HG03060 (cell line): ENCODE measurements at regions not wholly inside any gene's neighbourhood (a gene's known extent, or its start where the extent isn't known, plus 50 kb on each side); places are given as distances from the start of the nearest gene placed in this dataset.
"Not testable (repeated sequence)": the region's sequence is repeated elsewhere in the genome, so short reads cannot be mapped to it uniquely, and the experiment has no call there.

ENCODE experiments used
- ATAC-seq: cut with Tn5 transposase; IDR thresholded peaks from one replicate; pipeline ENCODE4 v1.9.1; 2021; ENCODE audit warnings: low read depth, moderate number of reproducible peaks; ENCODE audit not compliant: unreplicated experiment

GRCh38 chr2:18272148-18272494 lies 288.3 kb downstream of the RDH14 start:
- ATAC-seq = no peak

DNA sequence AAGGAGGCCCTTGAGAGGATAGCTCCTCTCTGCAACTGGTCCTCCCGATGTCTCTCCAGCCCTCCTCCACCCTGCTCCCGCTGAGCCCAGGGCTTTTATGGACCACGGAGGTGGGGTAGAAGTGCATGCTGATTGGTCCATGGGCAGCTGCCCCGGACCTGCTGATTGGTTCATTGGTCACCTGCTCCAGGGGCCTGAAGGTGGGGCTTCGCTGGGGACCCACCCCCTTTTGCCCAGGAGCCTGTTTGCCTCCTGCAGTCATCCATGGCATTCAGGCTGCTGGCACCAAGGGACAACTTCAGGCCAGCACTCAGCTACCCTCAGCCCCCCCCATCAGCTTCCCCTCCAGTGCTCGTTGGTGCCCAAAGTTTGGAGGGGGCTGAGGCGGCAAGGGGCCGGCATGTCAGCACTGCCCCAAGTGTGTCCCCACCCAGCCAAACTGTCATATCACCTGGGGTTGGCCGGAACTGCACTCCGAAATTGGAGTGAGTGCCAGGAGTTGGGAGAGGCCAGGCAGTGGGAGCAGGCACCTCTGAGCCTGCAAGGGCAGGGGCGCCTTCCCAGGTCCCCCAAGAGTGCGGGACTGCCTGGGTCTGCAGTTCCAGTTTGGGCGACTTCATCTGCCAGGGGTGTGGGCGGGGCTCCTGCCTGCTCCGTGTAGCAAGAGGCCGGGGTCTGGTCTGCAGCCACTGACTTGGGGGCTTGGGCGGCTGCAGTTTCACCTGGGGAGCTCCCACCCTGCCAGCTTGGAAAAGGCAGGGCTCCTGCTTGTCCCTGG lies 288.9 kb downstream of the RDH14 start:
- no peak for ATAC-seq

DNA sequence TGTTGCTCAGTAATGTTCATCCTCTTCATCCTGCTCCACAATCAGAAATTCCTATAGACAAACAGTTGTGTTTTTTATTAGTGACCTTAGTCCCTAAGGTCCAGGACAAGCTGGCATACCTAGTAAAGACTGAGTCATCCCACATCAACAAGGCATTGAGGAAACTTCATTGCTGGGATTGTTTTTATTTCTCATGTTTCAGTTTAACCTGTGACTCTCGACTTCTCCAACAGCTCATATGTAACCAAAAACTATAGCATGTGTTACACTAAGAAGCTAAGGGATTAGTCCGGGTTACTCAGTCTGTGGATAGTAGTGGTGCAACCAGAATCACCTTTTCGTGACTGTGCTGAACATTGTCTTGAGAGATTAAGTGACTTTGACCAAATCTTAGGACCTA lies 292.1 kb downstream of the RDH14 start:
- no peak for ATAC-seq

- no peak for ATAC-seq
Measured at GRCh38 chr2:18267501-18267900, 293.0 kb downstream of the RDH14 start.

- ATAC-seq = not testable (repeated sequence)
Measured at GRCh38 chr2:18266699-18267098, 293.8 kb downstream of the RDH14 start.

DNA sequence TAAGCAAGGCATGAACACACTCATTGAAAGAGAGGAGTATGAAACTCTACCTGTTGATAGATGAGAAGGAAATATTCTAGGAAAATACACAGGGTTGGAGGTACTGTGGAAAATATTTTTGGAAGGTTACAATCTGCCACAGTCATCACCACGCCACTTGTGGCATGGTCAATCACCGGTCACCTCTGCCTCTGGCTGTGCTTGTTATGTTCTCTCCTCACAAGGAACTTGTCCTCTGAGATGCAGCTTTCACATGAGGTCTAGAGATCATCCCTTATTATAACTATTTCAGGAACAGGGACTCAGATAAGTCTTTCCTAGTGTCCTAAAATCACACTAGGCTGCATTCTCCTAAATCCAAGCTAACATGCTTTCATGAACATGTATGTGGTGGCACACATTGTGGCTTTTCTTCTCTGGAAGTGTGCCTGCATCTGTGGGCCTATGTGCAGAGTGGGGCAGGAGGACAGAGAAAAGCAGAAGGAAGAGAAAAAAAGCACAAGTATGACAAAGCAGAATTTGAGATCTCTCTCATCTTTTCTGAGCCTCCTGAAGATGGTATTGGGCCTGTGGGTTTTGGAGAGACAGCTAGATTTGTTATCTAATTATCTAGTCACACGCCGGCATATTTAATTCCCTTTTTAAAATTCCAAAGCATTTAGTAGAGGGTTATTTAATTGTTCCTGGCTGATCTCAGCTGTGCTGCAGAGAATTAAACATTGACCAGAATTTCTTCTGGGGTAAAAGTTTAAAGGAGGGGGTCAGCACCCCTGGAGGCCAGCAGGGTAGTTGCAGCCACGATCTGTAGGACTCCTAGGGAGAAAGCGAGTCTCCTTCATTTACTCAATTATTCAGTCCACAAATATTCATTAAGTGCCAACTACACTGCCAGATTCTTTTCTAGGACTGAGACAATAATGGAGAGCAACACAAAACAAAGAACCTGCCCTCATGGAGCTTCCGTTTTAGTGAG lies 294.6 kb downstream of the RDH14 start:
- ATAC-seq = no peak

- ATAC-seq = no peak
Measured at GRCh38 chr2:18262601-18263000, 297.9 kb downstream of the RDH14 start.

DNA sequence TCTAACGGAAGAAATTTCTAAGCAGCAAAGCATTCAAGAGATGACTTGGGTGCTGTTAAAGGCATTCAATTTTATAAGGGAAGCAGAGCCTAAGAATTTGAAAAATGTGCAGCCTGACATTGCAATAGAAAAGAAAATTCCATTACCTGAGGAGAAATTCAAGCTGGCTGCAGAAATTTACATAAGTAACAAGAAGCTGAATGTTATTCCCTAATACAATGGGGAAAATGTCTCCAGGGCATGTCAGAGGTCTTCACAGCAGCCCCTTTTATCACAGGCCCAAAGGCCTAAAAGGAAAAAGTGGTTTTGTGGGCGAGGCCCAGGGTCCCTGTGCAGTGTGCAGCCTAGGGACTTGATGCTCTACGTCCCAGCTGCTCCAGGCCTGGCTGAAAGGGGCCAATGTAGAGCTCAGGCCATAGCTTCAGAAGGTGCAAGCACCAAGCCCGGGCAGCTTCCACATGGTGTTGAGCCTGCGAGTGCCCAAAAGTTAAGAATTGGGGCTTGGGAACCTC lies 306.7 kb downstream of the RDH14 start:
- ATAC-seq = no peak

- no peak for ATAC-seq
Measured at GRCh38 chr2:18251486-18251885, 309.0 kb downstream of the RDH14 start.

GRCh38 chr2:18247282-18248110 lies 313.0 kb downstream of the RDH14 start:
- ATAC-seq = no peak

DNA sequence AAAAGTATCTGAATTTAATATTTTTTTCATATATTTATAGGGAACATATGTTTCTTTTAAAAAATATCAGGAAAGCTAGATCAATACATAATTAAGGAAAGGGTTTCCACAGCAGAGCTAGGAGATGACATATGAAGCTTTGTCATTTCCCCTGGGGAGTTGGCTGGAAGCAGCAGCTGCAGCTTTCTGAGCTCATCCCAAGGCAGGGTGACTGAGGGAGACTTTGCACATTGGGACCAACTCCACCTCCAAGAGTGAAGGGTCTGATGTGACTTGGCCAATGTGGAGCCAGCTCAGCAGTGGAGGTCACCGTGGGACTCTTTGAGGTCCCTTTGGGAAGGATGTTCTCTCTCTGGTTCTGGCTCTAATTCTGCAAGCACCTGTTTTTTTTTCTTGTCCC lies 315.1 kb downstream of the RDH14 start:
- ATAC-seq = no peak

DNA sequence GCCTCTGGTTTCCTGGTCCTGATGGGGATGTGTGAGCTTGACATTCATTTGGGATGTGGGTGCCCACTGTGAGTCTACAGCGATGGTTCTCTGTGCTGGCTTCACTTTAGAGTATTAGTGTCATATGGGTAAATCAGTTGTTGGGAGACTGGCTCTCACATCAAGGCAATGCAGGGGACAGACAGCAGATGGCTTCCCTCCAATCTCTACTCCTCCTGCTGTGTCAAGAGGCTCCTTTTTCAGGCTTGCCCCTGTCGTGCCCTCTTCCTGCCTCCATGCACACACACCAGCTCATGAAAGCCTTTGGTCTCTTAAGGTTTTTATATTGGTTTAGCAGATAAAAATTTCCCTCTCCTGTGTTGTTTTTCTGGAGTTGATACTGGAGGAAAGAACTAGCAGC lies 315.6 kb downstream of the RDH14 start:
- no peak for ATAC-seq

DNA sequence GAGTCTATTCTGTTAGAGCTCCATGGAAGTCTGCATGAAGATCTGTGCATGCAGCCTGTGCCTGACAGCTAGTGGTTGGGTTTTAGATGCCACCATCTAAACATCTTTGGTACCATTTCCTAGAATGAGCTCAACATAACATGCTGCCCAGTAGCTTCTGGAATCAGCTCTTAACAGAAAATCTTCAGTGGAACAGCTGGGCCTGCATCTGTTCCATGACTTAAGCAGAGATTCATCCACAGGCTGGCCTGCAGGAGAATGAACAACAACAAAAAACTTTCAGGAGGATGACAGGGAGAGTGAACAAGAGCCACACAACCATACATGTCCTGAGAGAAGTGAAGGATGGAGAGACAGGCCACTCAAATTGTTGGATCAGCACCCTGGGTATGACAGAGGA lies 316.6 kb downstream of the RDH14 start:
- no peak for ATAC-seq

DNA sequence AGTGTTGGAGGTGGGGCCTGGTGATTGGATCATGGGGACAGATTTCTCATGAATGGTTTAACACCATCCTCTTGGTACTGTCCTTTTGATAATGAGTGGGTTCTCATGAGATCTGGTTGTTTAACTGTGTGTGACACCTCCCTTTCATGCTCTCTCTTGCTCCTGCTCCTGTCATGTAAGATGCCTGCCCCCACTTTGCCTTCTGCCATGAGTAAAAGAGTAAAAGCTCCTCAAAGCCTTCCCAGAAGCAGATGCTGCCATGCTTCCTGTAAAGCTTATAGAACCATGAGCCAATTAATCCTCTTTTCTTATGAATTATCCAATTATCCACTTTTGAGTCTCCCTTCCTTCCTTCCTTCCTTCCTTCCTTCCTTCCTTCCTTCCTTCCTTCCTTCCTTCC lies 317.7 kb downstream of the RDH14 start:
- no peak for ATAC-seq

DNA sequence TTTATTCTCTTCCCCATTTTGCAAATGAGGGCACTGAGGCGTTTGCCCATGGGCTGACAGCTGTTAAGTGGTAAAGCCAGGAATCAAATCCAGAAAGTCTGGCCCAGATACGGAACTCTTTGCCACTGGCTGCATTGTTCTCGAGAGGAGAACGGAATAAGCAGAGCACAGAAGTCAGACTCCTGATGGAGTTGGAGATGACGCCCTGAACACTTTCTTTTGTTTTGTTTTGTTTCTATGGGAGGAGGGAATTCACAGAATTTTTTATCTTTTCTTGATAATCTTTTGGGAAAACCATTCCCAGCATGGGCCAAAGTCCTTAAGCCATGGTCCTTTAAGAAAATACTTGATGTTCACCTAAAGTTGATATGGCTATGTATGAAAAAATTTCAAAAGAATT lies 322.2 kb downstream of the RDH14 start:
- no peak for ATAC-seq

- ATAC-seq = no peak
Measured at GRCh38 chr2:18237298-18237697, 323.2 kb downstream of the RDH14 start.

- no peak for ATAC-seq
Measured at GRCh38 chr2:18232731-18233438, 327.6 kb downstream of the RDH14 start.

GRCh38 chr2:18230668-18231067 lies 329.8 kb downstream of the RDH14 start:
- no peak for ATAC-seq

GRCh38 chr2:18219676-18220075 lies 340.8 kb downstream of the RDH14 start:
- ATAC-seq = no peak
